GDM1 (cell line): ENCODE measurements at regions not wholly inside any gene's neighbourhood (a gene's known extent, or its start where the extent isn't known, plus 50 kb on each side); places are given as distances from the start of the nearest gene placed in this dataset.

Source experiments
- DNase-seq: peaks from one replicate; lab custom pipeline; 2025; lab: John Stamatoyannopoulos, UW

- no peak for DNase-seq
Observed at GRCh38 chr5:142378737-142379634, 54.2 kb upstream of the SPRY4 start.

GRCh38 chr5:142375944-142376411 lies 51.2 kb upstream of the SPRY4 start:
- no peak for DNase-seq
